Hematopoietic multipotent progenitor cell treated with erythropoietin and hydrocortisone succinate and interleukin-3 and kit ligand, for 17 days (in vitro differentiated cells): ENCODE measurements at regions not wholly inside any gene's neighbourhood (a gene's known extent, or its start where the extent isn't known, plus 50 kb on each side); places are given as distances from the start of the nearest gene placed in this dataset.

Source experiments
- DNase-seq: peaks from one replicate; pipeline ENCODE4 v3.0.0-alpha.2; 2015; ENCODE audit warnings: low spot score

DNA sequence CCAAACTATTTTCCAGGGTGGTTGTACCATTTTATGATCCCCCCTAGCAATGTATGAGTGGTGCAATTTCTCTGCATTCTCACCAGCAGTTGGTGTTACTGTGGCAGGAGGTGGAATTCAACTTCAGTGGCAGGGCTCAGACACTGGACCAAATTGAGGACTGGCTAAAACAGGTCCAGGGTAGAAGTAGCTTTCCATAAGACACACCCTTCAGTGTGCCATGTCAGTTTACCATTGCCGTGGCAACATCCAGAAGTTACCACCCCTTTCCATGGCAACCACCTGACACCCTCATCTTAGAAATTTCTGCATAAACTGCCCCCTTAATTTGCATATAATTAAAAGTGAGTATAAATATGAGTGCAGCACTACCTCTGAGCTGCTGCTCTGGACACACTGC, 180.7 kb upstream of the GGTLC1 start:
- DNase-seq, result no peak

DNA sequence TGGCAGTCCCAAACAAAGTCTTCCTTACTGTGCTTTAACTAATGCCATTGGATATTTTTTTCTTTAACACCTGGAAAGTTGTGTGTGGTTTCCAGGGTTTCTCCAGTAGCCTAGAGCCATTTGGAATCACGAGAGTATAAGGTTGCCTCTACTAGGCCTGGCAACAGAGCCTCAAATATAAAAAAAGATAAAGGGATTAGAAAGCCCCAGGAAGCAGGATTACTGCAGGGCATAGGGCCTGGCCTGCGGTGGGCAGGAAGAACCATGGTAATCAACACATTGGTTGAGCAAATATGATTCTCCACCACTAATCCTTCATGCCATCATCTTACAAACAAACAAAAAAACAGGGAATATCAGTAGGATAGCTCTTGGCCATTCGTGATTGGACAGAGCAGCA, 177.8 kb upstream of the GGTLC1 start:
- no peak for DNase-seq

- no peak for DNase-seq
Measured at GRCh38 chr20:24166123-24166381, 177.5 kb upstream of the GGTLC1 start.

DNA sequence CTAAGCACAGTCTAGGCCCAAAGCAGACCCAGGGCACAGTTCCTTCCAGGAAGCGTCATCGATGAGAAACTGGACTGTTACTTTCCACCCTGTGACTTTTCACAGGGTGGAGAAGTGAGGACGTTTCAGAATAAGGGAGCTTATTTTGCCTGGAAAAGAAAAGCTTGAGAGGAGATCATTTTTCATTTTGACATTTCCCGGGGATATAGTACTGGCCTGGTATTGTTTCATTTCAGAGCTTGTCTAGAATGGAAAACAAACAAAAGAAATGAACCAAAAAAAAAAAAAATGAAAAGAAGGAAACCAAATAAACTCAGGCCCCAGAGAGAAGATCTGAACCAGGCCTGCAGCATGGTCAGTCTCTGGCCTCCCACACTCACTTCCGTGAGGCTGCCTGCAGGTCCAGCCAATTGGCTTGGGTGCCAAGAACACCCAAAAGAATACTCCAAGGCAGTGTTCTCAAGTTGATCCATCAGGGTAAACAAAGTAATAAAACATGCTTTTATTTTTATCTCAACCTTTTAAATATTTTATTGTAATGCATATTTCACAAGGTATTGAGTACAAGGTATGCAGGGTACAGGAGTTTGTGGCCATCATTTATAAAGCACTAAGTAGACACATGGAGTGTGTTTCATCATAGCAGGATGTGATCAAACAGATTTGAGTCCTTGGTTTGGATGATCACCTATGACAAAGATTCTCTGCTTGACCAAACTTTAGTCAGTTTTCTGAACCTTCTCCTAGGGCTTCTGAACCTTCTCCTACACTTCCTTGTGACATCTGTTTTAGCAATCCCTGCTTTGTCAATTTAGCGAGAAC, 176.9 kb upstream of the GGTLC1 start:
- no peak for DNase-seq

DNA sequence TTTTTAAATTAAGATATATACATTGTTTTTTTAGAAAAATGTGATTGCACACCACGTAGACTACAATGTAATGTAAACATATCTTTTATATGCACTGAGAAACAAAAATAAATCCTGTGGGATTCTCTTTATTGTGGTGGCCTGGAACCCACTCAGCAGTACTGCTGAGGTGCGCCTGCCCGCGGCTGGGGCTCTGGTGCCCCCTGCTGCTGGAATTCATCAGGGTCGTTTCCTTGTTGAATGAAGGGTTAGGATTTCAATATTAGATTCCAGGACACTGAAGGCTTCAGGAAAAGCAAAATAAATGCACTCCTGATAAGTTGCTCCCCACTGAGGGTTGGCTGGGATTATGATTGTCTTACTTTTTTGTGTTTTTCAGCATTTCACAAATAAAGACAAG, 175.8 kb upstream of the GGTLC1 start:
- DNase-seq, result no peak

- DNase-seq, result no peak
Measured at GRCh38 chr20:24163506-24163905, 174.9 kb upstream of the GGTLC1 start.

GRCh38 chr20:24160563-24161281, 172.1 kb upstream of the GGTLC1 start:
- no peak for DNase-seq

- no peak for DNase-seq
Measured at GRCh38 chr20:24158281-24158680, 169.7 kb upstream of the GGTLC1 start.

- no peak for DNase-seq
Measured at GRCh38 chr20:24157213-24157612, 168.6 kb upstream of the GGTLC1 start.

DNA sequence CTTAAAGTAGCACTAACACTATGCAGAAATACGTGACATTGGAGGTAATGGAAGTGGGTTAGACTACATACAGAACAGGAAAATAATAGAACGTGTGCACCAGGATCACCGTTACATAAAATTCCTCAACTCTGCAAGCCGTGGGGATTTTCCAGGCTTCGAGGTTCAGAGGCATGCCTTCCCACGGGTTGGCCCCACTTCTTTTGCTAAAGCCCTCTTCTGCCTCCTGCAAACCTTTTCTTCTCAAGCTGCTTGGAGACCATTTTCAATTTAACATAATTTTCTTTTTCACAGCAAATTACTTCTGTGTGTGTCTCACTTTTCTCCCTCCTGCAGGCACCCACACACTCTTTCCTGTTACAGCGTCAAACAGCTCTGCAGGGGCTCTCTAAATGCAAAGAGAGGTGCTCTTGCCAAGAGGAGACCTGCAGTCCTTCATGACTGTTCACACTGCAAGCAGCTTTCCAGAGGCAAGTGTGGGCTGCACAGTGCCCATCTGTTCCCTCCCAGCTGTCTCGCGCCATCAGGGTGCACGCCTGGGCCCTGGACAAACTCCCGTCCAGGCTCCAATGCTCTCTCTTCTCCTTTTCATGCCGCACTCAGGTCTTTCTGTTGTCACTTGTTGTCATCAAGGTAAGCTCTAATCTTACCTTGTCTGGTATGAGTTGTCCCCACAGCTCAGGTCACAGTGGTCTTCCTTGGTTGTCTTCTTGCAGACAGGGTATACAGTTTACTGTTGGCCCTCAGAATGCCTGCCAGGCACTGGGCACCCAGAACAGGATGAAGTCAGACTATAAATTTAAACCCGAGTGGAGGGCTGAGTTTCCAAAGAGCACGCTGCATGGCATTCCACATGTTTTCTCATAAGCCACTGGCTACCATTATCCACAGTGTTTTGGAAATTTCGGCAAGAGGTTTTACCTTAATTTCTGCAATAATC, 164.8 kb upstream of the GGTLC1 start:
- DNase-seq, result no peak

DNA sequence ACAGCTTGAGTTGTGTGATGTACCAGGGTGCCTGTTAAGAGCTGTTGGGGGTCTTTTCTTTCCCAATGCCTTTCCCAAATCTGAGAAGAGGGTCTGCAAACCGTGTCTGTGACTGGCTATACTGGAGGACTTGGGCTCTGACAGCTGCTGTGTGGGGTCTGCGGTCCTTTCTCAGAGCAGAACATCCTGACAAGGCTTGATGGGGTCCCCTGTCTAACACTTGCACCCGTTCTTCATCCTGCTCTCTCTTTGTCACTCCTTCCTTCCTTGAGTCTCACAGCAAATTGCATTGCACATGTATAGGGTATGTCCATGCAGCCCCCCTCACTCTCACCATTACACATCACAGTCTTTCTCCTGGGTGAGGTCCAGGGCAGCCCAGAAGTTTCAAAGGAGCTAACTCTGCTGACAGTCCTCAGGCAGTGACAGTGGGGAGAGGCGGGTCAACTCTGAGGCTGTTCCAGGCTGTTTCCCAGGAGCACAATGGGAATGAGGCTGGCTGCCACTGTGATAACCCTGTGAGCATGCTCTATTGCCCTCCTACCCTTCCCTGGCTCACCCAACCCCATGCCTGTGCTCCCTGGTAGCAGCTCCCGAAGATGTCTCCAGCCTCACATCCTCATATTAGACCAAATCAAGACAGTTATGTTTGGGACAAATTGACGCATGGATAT, 163.2 kb upstream of the GGTLC1 start:
- no peak for DNase-seq

DNA sequence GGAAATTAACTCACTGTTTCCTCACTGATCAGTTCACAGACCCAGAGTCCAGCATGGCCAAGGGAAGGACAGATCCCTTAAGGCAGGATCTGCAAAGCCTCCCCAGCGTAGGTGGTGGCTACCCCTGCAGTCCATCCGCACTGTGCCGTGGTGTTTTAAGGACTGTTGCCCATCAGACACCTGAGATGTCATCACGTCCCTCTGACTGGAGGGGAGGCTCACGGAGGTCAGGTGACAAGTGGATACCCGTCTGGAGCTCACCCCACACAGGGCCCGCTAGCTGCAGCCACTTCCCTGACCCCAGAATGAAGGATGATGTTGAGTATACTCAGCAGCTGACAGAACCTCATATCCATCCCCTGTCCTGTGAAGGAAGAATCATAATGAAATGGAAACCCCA, 161.8 kb upstream of the GGTLC1 start:
- no peak for DNase-seq

- DNase-seq, result no peak
Measured at GRCh38 chr20:24149881-24150307, 161.3 kb upstream of the GGTLC1 start.

DNA sequence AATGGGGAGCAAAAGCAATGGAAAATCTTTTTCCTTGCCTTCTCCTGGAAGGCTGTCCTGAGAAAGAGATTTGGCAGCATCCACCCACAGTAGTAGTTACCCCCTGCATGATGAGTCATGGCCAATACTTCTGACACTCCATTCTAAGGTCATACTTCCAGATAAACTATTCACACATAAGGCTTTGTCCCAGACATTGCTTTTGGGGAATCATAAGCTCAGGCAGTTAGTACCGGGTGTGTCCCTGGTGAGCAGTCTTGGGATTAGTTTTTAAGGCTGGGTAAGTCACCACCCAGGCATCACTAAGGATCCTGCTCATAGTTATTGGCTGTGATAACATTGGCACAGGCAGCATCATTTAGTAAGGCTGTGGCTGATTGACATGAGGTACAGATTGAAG, 160.6 kb upstream of the GGTLC1 start:
- no peak for DNase-seq

DNA sequence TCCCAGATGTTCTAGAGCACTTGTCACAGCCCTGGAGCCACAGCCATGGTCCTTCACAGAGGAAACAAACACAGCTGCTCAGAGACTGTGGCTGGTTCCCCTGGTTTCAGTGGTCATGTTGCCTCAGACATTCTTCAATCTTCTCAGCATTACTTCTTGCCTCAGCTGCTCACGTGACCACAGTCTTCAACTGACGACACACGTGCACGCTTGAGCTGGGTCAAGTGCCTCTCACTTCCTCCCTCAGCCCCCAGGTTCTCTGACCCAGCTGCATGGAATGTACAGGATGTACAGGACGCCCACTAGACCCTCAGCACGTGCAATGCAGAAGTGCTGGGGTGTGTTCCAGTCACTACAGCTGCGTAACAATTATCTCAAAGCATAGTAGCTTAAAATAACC, 159.8 kb upstream of the GGTLC1 start:
- DNase-seq, result no peak

DNA sequence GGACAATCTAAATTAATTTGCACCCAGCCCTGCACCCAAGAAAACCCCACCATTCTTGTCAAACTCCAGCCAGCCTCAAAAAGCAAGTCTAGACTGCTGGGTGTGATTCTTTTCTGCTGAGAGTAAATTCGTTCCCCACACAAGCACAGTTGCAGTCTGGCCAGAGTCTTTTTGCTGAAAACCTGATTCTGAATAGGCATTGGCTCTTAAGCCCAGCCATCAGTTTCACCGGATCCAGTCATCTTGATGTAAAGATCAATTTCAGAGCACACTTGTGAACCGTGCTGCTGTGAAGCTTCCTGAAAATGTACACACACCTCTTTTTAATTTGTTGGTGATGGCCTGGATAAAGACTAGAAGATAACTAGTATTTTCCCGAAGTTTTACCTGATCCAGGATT, 159.4 kb upstream of the GGTLC1 start:
- no peak for DNase-seq

- no peak for DNase-seq
Measured at GRCh38 chr20:24147479-24147878, 158.9 kb upstream of the GGTLC1 start.

DNA sequence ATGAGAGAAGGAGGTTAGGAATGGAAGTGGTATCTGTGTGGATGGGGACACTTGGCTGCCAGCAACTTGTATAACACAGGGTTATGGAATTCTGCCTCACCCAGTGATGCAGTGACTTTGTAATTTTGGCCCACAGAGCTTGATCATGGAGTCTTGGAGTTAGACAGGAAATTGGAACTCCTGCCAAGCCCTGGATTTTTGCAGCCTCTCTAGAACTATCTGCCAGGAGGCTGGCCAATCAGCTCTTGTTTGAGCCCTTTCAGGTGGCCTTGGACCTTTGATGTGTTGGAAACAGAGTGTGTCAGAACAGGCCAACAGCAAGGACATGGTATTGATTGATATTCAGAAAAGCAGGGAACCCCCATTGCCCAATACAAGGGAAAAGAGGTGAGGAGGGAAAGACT, 157.7 kb upstream of the GGTLC1 start:
- DNase-seq, result no peak

GRCh38 chr20:24144371-24144770, 155.8 kb upstream of the GGTLC1 start:
- no peak for DNase-seq

DNA sequence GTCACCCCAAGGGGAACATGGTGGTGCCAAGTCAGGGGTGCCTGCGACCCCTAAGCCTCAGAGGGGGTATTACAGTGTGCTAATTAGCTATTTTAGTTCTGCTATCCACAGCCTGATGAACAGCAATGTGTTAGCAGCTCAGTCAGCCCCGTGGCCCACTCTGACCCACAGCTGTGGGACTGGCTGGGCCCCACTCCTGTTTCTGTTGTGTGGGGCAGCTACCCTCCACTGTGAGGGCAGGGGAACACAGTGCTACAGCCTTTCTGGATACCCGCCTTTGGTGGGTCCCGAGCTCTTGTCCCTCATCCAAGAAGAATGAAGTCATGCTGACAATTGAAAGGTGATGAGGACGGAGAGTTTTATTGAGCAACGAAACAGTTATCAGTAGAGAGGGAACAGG, 152.5 kb upstream of the GGTLC1 start:
- DNase-seq, result no peak

DNA sequence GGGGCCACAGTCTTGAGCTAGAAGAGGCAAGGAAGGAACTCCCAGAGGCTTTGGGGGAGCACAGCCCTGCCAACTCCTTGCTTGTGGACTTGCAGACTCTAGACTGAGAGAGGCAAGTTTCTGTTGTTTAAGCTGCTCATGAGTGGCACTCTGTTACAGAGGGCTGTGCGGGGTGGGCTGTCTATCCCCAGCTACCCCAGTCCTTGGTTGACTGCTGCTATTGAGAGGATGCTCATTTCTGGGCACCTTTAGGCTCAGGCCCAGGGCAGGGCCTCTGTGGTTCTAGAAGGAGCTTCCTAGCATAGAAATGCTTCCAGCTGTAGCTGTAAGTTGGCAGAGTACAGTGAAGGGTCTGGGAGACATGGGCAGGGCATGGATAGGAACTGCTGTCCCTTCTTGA, 151.3 kb upstream of the GGTLC1 start:
- no peak for DNase-seq

DNA sequence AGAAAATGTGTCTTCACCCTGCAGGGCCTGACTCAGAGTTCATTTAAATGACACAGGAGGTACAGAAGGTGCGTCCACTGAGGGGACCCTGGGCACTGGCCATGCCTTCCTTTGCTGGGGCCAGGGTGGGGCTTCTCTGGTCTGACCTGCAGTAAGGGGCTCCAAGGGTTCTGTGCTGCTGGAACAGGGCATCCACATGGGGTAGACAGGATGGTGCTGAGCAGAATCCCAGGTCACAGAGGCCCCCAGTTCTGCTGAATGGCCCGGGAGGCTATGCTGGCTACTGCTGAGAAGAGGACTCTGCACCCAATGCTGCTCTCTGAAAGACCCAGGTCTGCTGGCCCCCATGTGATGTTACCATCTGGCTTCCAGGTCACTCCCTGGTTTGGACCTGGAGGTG, 150.4 kb upstream of the GGTLC1 start:
- no peak for DNase-seq
